Choroid plexus epithelial cell (primary cell): ENCODE measurements at regions not wholly inside any gene's neighbourhood (a gene's known extent, or its start where the extent isn't known, plus 50 kb on each side); places are given as distances from the start of the nearest gene placed in this dataset.
A peak's percentile ranks its signal among the peaks of the same experiment; 100 is the strongest.
"Not testable (repeated sequence)": the region's sequence is repeated elsewhere in the genome, so short reads cannot be mapped to it uniquely, and the experiment has no call there.

Experiments
- DNase-seq: peaks from one replicate; pipeline ENCODE4 v3.0.0-alpha.2; 2010; ENCODE audit warnings: low read depth
- H3K4me3 ChIP-seq: 2 replicates; pipeline ENCODE4 v1.5.1; 2011; ENCODE audit warnings: low read depth, mild to moderate bottlenecking, control low read depth, low read length, moderate library complexity
- TF ChIP-seq, protein P1 (sequence below): conservative IDR thresholded peaks from 2 replicates; pipeline ENCODE4 v1.5.1; 2011; ENCODE audit warnings: low read depth, mild to moderate bottlenecking, control low read depth, inconsistent platforms, low read length, moderate library complexity

- no peak for DNase-seq
- no peak overlapping the region for H3K4me3 ChIP-seq
- TF ChIP-seq, protein P1, sequence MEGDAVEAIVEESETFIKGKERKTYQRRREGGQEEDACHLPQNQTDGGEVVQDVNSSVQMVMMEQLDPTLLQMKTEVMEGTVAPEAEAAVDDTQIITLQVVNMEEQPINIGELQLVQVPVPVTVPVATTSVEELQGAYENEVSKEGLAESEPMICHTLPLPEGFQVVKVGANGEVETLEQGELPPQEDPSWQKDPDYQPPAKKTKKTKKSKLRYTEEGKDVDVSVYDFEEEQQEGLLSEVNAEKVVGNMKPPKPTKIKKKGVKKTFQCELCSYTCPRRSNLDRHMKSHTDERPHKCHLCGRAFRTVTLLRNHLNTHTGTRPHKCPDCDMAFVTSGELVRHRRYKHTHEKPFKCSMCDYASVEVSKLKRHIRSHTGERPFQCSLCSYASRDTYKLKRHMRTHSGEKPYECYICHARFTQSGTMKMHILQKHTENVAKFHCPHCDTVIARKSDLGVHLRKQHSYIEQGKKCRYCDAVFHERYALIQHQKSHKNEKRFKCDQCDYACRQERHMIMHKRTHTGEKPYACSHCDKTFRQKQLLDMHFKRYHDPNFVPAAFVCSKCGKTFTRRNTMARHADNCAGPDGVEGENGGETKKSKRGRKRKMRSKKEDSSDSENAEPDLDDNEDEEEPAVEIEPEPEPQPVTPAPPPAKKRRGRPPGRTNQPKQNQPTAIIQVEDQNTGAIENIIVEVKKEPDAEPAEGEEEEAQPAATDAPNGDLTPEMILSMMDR: no peak
These were observed 50.2 kb upstream of the TP53I11 start for GRCh38 chr11:45000918-45001317.

- TF ChIP-seq, protein P1: no peak
- DNase-seq: no peak
- no peak overlapping the region for H3K4me3 ChIP-seq
These were observed 50.9 kb upstream of the TP53I11 start for GRCh38 chr11:45001466-45002165.

GRCh38 chr11:45005106-45005505 is 54.4 kb upstream of the TP53I11 start:
- DNase-seq: no peak
- TF ChIP-seq, protein P1: no peak

DNA sequence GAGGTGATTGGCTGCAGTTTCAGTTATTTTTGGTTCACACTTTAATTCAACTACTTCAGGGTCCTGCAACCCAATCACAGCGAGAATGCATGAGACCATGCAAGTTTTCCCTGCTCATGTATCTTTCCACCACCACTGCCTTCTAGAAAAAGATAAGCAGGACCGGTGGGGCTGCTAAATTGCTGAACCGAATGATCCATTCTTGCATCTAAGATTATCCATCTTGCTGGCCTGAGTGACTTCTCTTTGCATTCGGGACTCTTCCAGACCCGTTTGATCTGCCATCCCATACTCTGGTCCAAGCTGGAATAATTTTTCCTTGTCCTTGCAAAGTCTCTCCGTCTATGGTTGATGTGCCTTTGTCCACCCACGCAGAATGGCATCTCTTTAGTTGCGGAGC is 56.3 kb upstream of the TP53I11 start:
- H3K4me3 ChIP-seq: no peak overlapping the region
- TF ChIP-seq, protein P1: no peak
- DNase-seq: no peak

More at GRCh38 chr11:45005106-45005505, 54.4 kb upstream of the TP53I11 start:
- H3K4me3 ChIP-seq: no peak overlapping the region

DNA sequence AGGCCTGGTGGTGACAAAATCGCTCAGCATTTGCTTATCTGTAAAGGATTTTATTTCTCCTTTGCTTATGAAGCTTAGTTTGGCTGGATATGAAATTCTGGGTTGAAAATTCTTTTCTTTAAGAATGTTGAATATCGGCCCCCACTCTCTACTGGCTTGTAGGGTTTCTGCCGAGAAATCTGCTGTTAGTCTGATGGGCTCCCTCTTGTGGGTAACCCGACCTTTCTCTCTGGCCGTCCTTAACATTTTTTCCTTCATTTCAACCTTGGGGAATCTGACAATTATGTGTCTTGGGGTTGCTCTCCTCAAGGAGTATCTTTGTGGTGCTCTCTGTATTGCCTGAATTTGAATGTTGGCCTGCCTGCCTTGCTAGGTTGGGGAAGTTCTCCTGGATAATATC is 65.3 kb upstream of the TP53I11 start:
- DNase-seq: not testable (repeated sequence)

DNA sequence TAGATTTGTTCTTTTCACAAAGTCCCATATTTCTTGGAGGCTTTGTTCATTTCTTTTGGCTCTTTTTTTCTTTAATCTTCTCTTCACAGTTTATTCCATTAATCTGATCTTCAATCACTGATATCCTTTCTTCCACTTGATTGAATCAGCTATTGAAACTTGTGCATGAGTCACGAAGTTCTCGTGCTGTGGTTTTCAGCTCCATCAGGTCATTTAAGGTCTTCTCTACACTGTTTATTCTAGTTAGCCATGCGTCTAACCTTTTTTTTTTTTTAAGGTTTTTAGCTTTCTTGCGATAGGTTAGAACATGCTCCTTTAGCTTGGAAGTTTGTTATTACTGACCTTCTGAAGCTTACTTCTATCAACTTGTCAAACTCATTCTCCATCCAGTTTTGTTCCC is 65.8 kb upstream of the TP53I11 start:
- not testable (repeated sequence) for DNase-seq, H3K4me3 ChIP-seq

More for the DNA sequence above, 65.3 kb upstream of the TP53I11 start:
- not testable (repeated sequence) for H3K4me3 ChIP-seq

- H3K4me3 ChIP-seq: no peak overlapping the region
- no peak for DNase-seq
- TF ChIP-seq, protein P1: peak; percentile 18
These were observed 66.6 kb upstream of the TP53I11 start for GRCh38 chr11:45017329-45017728.

- H3K4me3 ChIP-seq: no peak overlapping the region
- DNase-seq: peak; percentile 6
- TF ChIP-seq, protein P1: no peak
These were observed 70.3 kb upstream of the TP53I11 start for GRCh38 chr11:45021001-45021400.
